Neural progenitor cell (in vitro differentiated cells): ENCODE measurements at regions not wholly inside any gene's neighbourhood (a gene's known extent, or its start where the extent isn't known, plus 50 kb on each side); places are given as distances from the start of the nearest gene placed in this dataset.

Source experiments
- DNase-seq: peaks from one replicate; pipeline ENCODE4 v3.0.0-alpha.2; 2016; ENCODE audit warnings: low spot score
- H2AFZ ChIP-seq: fragments of 200-600 bp; sonication (generic); replicated peaks from 2 replicates; pipeline ENCODE4 v1.6.1; 2016; ENCODE audit warnings: antibody characterized with exemption
- H3F3A ChIP-seq: fragments of 200-600 bp; sonication (generic); 2 replicates; pipeline ENCODE4 v1.6.1; 2016; ENCODE audit warnings: antibody characterized with exemption, low read depth
- H3K27ac ChIP-seq: fragments of 200-600 bp; sonication (generic); 2 replicates; pipeline ENCODE4 v1.5.1; 2016; ENCODE audit warnings: mild to moderate bottlenecking
- H3K27me3 ChIP-seq: fragments of 200-600 bp; sonication (generic); 2 replicates; pipeline ENCODE4 v1.6.1; 2016; ENCODE audit warnings: mild to moderate bottlenecking, moderate library complexity
- H3K36me3 ChIP-seq: fragments of 200-600 bp; sonication (generic); 2 replicates; pipeline ENCODE4 v1.5.1; 2016
- H3K4me1 ChIP-seq: fragments of 200-600 bp; sonication (generic); 2 replicates; pipeline ENCODE4 v1.6.1; 2016; ENCODE audit warnings: mixed run types
- H3K4me2 ChIP-seq: fragments of 200-600 bp; sonication (generic); 2 replicates; pipeline ENCODE4 v1.6.1; 2016
- H3K4me3 ChIP-seq: fragments of 200-600 bp; sonication (generic); 2 replicates; pipeline ENCODE4 v1.5.1; 2016
- H3K79me2 ChIP-seq: fragments of 200-600 bp; sonication (generic); 2 replicates; pipeline ENCODE4 v1.6.1; 2016; ENCODE audit warnings: low read depth
- H3K9ac ChIP-seq: fragments of 200-600 bp; sonication (generic); 2 replicates; pipeline ENCODE4 v1.6.1; 2016
- H3K9me3 ChIP-seq: fragments of 200-600 bp; sonication (generic); 2 replicates; pipeline ENCODE4 v1.5.1; 2016; ENCODE audit warnings: low read depth
- H4K20me1 ChIP-seq: fragments of 200-600 bp; sonication (generic); 2 replicates; pipeline ENCODE4 v1.6.1; 2016; ENCODE audit warnings: low read depth
- H3K27ac Mint-ChIP-seq: 3 replicates; pipeline ENCODE4 v1.8.0; 2021; ENCODE audit warnings: mixed read lengths
- H3K27me3 Mint-ChIP-seq: 2 replicates; pipeline ENCODE4 v1.8.0; 2022; ENCODE audit warnings: low read depth, mild to moderate bottlenecking, inconsistent platforms, moderate library complexity, mixed read lengths; ENCODE audit not compliant: insufficient read depth
- H3K36me3 Mint-ChIP-seq: 3 replicates; pipeline ENCODE4 v1.8.0; 2021; ENCODE audit warnings: mixed read lengths
- H3K4me1 Mint-ChIP-seq: 3 replicates; pipeline ENCODE4 v1.8.0; 2021; ENCODE audit warnings: mixed read lengths
- H3K4me3 Mint-ChIP-seq: 3 replicates; pipeline ENCODE4 v1.8.0; 2021; ENCODE audit warnings: mild to moderate bottlenecking, moderate library complexity, mixed read lengths
- H3K9me3 Mint-ChIP-seq: 3 replicates; pipeline ENCODE4 v1.8.0; 2020; ENCODE audit warnings: mixed read lengths
- CTCF ChIP-seq: fragments of 200-600 bp; sonication (generic); IDR thresholded peaks from 2 replicates; pipeline ENCODE4 v1.5.1; 2017; ENCODE audit warnings: antibody characterized with exemption, mild to moderate bottlenecking
- EZH2 ChIP-seq: fragments of 200-600 bp; sonication (generic); IDR thresholded peaks from 2 replicates; pipeline ENCODE4 v1.6.1; 2017; ENCODE audit warnings: antibody characterized with exemption, mild to moderate bottlenecking, moderate library complexity
- EZH2phosphoT487 ChIP-seq: fragments of 200-600 bp; sonication (generic); IDR thresholded peaks from 2 replicates; pipeline ENCODE4 v1.6.1; 2017; ENCODE audit warnings: antibody characterized with exemption

- Histone ChIP-seq H4K20me1 (no peaks in the 10 kb centered on the region), H3K4me1 (peaks cover 5% of the 10 kb centered on the region), H3K9ac (no peak overlapping the region), H3F3A (no peaks in the 10 kb centered on the region), H2AFZ (peak overlapping the region; percentile 73), H3K4me2 (no peak overlapping the region), H3K9me3 (no peaks in the 10 kb centered on the region), H3K27me3 (no peaks in the 10 kb centered on the region), H3K79me2 (no peaks in the 10 kb centered on the region), H3K36me3 (no peaks in the 10 kb centered on the region), H3K27ac (no peak overlapping the region), H3K4me3 (no peak overlapping the region)
- Mint-ChIP-seq H3K27me3 (no peaks in the 10 kb centered on the region), H3K4me1 (no peaks in the 10 kb centered on the region), H3K27ac (no peak overlapping the region), H3K9me3 (no peaks in the 10 kb centered on the region), H3K36me3 (no peaks in the 10 kb centered on the region), H3K4me3 (no peak overlapping the region)
- no peak for TF ChIP-seq EZH2phosphoT487
- TF ChIP-seq EZH2: no peak
- TF ChIP-seq CTCF: no peak
- no peak for DNase-seq
Measured at GRCh38 chr5:39775797-39776365, 351.1 kb upstream of the DAB2 start.

GRCh38 chr5:39775086-39775796 is 350.5 kb upstream of the DAB2 start:
- H3K4me2 ChIP-seq: no peak overlapping the region
- H3K9ac ChIP-seq: no peak overlapping the region
- Mint-ChIP-seq H3K36me3 (no peaks in the 10 kb centered on the region), H3K27me3 (no peaks in the 10 kb centered on the region), H3K27ac (no peak overlapping the region), H3K9me3 (no peaks in the 10 kb centered on the region), H3K4me1 (no peaks in the 10 kb centered on the region), H3K4me3 (no peak overlapping the region)
- TF ChIP-seq EZH2 (no peak), CTCF (no peak)
- DNase-seq: no peak
- no peaks in the 10 kb centered on the region for H3K79me2 ChIP-seq
- H3K36me3 ChIP-seq: no peaks in the 10 kb centered on the region
- no peaks in the 10 kb centered on the region for H3F3A ChIP-seq
- H3K27me3 ChIP-seq: no peaks in the 10 kb centered on the region
- no peak overlapping the region for H3K4me3 ChIP-seq
- H3K27ac ChIP-seq: no peak overlapping the region
- no peaks in the 10 kb centered on the region for H3K9me3 ChIP-seq
- no peaks in the 10 kb centered on the region for H4K20me1 ChIP-seq
- peaks cover 2% of the 10 kb centered on the region for H3K4me1 ChIP-seq
- no peak overlapping the region for H2AFZ ChIP-seq

GRCh38 chr5:39774605-39775004 is 349.8 kb upstream of the DAB2 start:
- Mint-ChIP-seq H3K27me3 (no peaks in the 10 kb centered on the region), H3K9me3 (no peaks in the 10 kb centered on the region), H3K27ac (no peak overlapping the region), H3K4me3 (no peak overlapping the region), H3K4me1 (no peaks in the 10 kb centered on the region), H3K36me3 (no peaks in the 10 kb centered on the region)
- no peak overlapping the region for H3K9ac ChIP-seq
- no peak for DNase-seq
- no peaks in the 10 kb centered on the region for H3K9me3 ChIP-seq
- H3K36me3 ChIP-seq: no peaks in the 10 kb centered on the region
- TF ChIP-seq EZH2phosphoT487 (no peak), CTCF (no peak), EZH2 (no peak)
- H3K27me3 ChIP-seq: no peaks in the 10 kb centered on the region
- no peaks in the 10 kb centered on the region for H3K79me2 ChIP-seq
- H3K4me1 ChIP-seq: no peaks in the 10 kb centered on the region
- H2AFZ ChIP-seq: no peak overlapping the region
- no peaks in the 10 kb centered on the region for H3F3A ChIP-seq
- no peaks in the 10 kb centered on the region for H4K20me1 ChIP-seq
- no peak overlapping the region for H3K4me3 ChIP-seq
- no peak overlapping the region for H3K27ac ChIP-seq
- no peak overlapping the region for H3K4me2 ChIP-seq
